ENCODE measurements at regions not wholly inside any gene's neighbourhood (a gene's known extent, or its start where the extent isn't known, plus 50 kb on each side); places are given as distances from the start of the nearest gene placed in this dataset.

DNA sequence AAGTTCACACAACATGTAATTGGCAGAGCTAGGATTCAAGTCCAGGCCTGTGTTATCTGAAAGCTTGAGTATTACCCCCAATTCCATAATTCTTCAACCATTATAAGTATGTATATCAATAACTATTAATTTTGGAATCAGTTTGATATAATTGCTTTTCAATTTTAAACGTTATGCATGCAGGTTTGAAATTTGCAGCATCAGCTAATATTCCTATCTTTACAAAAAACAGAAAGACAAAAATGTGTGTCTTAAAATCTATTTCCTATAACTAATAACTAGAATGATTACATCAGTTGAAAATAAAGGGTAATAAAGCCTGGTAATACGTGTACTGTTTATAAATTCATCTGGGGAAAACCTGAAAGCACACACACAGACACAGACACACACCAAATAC is 543.3 kb upstream of the PKDCC start:
- no peak for DNase-seq

DNA sequence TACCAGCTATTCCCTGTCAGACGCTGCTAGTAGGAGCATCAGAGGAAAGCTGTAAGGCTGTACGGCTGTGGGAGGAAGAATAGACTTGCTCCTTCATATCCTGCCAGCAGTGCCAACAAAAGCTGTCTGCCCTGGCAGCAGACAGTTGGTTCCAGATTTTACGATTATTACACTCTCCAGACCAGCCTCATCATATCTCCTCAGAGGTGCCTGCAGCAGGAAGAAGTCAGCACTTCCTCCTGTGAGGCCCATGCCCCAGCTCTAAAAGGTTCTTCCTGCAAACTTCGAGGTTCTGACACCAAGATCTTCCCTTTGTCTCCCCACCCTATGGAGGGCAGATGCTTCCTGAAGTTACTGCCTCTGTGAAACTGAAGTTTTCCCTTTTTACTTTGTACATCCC is 537.7 kb upstream of the PKDCC start:
- DNase-seq: no peak

DNA sequence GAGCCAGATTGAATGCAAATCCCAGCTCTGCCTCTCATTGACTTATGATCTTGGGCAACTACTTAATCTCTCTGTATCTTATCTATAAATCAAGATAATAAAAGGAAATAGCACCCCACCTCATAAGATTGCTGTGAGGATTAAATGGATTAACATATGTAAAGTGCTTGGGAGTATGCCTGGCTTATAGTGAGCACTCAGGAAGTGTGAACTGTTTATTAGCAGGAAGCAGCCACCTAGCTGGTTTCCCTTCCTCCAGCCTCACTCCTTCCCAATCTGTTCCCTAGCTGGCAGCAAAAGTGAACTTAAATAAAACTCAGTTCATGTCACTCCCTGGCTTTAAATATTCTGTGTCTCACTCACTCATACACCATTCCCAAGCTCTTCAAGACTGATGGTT is 526.6 kb upstream of the PKDCC start:
- no peak for DNase-seq

DNA sequence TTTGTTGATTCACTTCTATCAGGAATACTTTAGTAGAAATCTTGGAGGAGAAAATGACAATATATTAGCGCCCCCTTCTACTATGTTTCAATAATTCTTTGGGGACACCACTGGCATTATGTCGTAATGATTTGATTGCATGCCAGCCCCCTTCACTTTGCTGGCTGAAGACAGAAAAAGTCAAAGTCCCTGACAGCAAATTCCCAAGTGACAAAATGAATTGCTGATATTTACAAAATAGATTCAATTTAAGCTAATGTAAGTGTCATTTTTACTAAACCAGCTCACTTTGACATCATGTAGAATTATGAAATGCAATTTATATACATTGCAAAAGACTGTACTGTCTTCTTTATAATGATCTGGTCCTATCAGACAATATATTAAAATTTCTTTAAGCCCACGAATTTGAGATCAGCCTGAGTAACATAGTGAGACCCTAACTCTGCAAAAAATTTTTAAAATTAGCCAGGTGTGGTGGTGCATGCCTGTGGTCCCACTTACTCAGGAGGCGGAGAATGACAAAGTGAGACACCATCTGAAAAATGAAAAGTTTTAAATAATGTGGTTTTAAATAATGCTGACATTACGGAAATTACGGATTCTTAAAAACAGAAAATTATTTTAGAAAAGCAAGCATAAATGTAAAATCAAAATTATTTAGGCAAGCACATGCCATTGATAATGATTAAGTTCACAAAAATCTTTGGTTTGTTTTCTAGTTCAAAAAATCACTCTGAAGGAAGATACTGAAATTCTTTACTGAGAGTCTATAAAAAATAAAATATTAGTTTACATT is 520.1 kb upstream of the PKDCC start:
- DNase-seq: no peak

DNA sequence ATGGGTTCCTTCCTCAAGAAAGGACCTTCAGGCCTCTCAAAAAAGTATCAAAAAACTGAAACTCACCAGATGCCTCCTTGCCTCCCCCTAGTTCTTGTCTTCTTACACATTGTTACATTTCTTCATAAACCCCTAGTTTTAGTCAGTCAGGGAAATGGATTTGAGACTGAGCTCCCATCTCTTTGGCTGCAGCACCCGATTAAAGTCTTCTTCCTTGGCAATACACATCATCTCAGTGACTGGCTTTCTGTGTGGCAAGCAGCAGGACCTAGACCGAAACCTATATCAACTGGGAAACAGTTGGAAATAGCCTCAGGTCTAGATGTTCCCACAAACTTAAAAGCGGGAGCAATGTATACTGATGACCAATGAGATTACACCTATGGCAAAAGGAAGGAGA is 512.2 kb upstream of the PKDCC start:
- no peak for DNase-seq

DNA sequence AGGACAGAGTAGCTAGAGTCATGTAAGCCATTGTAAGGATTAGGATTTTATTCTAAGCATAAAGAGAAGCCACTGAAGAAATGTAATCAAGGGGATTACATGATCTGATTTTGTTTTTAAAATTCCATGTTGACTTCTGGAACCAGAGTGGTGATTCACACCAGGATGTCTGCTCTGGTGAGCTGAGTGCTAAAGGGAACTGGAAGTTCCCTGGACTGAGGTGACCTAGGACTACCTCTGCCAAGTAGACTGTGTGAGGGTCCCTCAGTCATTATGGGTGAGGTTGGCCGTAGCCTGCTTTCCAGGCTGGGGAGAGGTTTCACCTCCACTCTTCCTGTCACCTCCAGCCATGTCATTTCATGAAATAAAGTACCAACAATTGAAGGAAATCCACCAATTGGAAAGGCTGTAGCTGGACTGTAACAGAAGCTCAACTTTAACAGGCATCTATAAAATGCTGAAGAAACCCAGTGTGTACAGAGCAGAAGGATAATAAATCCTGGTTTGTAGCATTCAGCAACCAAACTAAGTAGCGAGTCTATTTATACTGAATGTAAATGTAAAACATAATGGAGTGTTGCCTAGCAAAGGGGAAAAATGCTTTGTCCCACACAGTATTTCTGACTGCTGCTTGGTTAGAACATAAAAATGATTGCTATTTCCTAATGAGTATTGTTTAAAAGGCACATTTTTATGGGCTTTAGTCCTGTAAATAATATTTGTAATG is 507.4 kb upstream of the PKDCC start:
- no peak for DNase-seq

DNA sequence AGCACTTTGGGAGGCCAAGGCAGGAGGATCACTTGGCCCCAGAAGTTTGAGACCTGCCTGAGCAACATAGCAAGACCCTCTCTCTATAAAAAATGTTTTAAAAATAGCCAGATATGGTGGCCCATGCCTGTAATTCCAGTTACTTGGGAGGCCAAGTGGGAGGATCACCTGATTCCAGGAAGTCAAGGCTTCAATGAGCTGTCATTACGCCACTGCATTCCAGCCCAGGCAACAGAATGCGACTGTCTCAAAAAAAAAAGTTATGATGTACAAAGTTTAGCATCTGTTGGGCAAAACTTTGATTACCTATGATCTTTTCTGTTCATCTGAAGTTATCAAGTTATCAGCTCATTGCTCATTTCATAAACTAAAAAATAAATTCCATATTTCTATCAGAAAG is 504.1 kb upstream of the PKDCC start:
- no peak for DNase-seq

DNA sequence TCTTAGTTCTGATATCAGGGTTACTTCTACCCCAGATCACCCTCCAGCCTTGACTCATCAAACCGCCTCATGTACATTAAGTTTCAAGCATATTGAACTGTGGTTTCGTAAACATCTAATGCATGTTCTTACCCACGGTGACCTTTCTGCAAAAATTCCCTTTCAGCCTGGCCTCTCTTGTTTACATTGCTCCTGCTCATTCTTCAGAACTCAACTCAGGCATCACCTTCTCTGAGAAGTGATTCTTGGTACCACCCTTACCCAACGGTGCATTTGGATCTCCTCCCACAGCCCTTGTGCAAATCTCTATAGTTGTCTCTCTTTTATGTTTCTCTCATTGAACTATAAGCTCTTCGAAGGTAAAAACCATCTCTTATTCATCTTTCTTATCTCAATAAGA is 503.1 kb upstream of the PKDCC start:
- DNase-seq: no peak

DNA sequence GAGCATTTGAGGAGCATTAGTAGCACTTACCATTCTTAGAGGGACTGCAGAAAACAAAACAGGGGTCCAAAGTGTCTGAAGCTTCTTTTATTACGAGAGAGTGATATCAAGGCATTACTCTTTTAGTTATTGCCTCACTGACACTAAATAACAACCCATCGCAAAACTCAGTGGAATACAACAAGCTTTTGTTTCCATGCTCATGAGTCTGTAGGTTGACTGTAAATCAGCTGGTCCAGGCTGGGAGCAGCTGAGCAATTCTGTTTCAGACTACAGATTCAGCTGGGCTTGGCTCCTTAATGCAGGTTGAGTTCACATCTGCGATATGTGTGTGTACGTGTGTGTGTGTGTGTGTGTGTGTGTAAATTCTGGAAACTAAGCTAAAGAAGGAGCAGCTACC is 501.8 kb upstream of the PKDCC start:
- DNase-seq: no peak

DNA sequence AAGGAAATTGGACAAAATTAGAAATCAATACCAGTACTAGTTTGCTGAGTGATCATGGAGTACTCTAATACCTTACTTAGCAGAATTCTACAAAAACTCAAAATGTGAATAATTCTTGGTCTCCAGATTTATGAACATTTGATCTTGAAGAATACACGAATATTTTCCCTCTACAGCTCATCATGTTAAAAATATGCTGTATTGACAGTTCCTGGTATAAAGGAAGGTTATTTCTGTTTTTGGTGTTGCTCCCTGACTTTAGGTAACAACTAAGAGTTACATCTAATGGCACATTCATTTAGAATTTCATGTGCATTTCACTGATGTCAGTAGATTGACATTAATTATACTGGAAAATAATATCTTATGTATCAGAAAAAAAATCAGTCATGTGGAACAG is 479.2 kb upstream of the PKDCC start:
- DNase-seq: no peak

DNA sequence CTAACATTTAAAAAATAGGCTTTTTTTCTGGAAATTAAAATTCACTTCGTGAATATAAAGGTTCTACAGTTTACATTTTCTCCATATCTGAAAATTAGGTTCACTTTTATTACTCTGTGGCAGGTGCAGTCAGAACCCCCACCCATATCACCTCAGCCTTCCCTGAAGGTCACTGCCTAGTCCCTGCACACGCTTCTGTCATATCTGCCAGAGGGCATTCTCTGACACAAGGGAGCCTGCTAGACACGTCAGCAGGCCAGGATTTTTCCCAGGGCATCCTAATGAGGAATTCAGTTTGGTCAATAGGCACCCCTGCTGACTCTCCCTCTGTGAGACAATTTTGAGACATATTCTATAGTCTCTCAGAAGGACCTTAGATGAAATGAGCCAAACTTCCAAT is 475.7 kb upstream of the PKDCC start:
- no peak for DNase-seq

DNA sequence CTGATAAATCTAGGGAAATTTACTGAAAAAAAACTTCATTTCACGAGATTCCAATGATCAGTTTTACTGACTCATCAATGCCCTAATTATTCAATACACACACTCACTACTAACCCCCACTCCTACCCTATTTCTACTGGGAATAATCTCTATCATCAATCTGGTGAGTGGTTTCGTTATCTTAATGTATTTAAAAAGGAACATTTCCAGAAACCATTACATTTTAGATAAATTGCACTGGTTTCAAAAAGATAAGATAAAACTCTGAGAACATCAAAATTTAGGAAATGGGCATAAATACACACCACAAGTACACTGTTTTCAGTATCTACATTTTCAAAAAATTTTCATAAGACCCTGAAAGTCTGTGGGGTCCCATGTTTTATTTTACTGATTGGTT is 471.4 kb upstream of the PKDCC start:
- no peak for DNase-seq

DNA sequence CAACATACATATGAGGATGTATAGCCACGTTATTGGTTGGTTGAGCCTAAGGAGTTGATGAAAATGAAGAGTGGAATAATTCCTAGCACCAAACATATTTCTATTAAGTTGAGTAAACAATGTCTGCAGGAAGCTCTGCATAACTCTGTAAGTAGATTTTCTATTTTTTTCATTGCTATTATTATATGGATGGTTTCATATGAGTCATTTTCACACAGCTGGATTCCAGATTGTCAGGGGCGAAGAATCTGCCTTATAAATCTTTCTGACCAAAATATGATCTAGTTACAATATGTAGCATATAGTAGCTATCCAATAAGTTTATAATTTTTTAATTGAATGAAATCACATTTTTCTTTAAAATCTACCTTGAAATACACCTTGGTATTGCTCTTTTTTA is 468.0 kb upstream of the PKDCC start:
- DNase-seq: no peak

DNA sequence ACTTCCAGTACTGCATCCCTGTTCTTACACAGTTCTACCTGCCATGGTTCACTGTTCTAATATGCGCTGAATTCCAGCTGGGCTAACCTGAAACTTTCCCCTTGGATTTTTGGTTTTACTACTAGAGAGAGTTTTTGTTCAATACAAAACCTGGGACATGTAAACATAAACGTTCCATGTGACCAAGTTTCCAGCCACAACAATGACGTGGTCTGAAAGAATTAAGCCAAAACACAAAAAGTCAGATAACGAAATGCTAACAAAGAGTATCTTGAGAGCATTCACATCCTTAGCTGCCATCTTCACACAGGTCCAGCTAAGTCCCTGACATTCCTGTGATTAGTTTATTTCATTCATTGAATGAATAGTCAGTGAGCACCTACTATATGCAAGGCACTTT is 467.0 kb upstream of the PKDCC start:
- no peak for DNase-seq

DNA sequence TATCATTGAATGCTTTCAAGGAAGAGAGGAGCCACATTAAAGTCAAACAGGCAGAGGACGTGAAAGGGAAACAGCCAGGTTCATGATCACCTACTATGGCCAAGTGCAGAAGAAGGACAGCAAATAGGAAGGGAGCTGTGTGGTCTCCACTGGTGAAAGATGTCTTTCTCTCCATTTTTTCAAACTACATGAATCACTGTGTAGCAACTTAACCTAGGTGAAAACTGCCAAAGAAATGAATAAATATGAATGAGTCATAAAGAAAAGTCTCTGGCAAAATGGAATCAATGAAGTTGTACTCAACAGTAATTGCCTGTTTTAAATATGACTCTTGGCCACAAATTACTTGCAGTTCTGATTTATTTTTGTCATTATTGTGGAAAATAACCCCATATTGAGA is 452.6 kb upstream of the PKDCC start:
- DNase-seq: no peak

DNA sequence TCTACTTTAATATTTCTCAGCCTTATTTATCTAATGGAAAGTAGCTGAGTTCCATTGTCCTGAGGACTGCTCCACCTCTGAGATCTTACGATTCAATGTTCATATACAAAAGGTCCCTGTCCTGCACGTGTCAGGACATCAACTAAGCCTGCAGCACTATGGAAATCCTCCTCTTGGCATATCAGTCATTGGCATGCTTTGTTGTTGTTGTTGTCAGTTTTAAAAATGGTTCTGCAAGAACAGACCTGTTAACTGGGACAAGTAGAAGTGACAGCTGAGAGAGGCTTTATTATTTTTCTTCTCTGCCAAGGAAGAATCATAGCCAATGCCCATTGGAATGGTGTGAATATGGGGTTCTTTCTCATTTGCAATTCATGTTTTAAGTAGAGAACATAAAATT is 450.1 kb upstream of the PKDCC start:
- DNase-seq: no peak

DNA sequence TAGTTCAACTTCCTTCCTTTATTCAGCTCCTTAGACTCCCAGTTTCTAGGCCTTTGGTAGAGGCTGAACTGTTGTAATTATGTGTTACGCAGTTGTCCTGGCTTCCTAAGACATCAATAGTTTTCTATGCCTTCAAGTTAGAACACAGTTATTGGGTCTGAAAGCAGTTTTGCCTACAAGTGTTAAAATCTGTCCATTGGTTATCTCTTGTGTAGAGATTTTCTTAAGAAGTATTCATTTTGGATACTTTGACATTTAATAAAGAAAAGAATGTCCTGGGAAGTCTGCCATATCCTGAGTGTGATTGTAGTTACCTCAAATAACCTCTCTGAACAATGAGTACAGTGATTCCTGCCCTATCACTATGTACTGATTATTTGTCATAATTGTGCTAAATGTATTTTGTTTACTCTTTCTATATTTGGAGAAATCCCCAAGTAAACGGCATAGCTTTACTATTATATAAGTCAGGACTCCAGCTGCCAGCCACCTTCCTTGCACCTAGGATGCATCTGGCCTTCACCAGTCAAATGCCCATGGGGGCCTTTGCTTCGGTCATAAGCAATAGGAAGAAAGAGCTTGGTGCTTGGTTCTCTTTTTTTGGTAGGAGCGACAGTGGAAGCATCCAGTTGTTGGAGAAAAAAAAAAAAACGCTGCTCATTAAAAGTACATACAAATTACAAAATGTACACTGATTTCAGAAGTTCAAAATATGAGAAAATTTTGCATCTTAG is 449.5 kb upstream of the PKDCC start:
- DNase-seq: no peak

DNA sequence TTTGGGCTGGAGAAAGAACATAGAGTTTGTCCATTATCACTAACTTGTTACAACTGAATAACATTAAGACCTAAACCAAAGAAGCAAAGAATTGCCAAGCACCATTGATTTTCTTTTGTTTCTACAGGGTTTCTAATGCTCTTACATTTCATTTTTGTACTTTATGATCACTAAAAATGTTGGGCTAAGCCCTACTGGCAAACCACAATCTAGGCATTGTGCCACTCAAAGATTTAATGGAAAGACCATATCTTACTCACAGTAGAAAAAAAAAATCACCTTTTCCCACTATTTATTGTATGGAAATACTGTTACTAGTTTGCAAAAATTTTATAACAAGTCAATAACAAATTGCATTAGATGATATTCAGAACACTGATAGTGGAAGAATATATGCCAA is 447.4 kb upstream of the PKDCC start:
- no peak for DNase-seq

DNA sequence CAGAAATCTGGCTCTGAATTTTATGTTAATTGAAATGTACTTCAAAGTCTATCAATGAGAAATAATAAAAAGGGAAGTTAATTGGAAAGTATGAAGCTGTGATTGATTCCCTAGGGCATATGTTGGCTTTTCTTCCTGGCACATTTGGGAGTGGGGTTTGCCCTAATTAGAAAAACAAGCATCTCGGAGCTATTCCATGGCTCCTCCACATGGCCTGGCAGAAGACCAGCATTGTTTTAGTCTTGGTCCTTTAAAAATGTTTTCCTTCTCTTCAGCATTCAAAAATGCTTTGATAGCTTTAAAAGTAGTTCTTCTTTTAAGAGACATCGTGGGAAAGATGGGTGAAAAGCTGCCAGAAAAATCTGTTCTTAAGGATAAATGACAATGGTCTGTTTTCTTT is 445.5 kb upstream of the PKDCC start:
- DNase-seq: no peak

DNA sequence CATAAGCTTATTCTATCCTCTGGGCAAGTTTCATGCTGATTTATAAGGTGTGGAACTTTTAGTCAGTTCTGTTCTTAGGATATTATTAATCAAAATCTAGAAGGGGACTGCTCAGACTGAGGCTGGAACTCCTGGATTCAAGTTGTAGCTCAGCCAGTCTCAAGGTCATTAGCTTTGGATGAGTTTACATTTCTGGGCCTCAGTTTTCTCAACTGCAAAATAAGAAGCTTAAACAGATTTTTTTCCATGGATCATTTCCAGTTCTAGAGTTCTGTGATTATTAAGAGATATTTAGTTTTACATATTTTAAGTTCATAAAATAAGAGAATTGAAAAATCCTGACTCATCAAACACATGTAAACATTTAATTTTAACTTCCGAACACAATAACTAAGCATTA is 442.5 kb upstream of the PKDCC start:
- DNase-seq: no peak

DNA sequence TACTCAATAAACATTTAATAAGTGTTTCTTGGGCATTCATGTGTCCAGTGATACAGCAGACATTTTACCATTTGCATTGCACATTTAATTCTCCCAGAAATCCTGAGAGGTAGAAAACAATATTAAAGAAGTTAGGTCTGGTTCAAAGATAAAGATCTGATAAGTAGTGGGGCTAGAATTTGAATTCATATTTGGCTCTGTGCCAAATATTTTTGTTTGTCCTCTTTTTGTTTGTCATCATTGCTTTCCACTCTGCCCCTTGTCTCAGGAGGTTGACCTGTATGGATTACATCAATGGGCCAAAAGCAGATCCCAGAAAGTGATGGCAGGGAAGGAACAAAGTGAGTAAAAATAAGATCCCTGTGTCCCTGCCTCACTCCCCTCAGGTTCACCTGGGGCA is 441.9 kb upstream of the PKDCC start:
- DNase-seq: no peak

DNA sequence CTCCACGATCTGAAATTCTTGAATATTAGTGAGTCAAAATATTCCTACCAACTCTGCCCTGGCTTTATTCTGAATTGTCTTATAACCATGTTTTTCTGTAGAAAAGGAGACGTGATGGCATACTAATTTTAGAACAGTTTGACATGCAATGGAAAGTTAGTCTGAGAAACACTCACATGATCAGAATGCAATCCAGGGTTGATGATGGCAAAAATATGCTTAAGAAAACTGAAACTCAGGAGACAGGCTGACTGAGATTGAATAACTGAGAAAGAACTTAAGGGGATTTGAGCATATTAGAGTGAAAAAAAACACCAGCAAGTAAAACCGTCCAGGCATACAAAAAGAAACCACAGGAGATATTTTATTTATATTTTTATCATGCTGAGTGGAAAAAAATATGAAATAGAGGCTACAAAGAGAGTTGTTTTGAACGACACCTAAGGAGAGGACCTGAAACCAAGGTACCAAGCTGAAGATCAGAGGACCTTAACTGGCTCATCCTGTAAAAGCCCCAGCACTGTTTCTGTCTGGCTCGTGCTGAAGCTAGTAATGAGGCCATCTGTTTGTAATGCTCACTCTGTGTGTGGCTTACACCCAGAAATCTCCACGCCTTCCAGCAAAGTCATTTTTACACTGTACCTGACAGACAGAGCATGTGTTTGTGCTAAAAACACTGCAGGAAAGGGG is 437.2 kb upstream of the PKDCC start:
- no peak for DNase-seq

DNA sequence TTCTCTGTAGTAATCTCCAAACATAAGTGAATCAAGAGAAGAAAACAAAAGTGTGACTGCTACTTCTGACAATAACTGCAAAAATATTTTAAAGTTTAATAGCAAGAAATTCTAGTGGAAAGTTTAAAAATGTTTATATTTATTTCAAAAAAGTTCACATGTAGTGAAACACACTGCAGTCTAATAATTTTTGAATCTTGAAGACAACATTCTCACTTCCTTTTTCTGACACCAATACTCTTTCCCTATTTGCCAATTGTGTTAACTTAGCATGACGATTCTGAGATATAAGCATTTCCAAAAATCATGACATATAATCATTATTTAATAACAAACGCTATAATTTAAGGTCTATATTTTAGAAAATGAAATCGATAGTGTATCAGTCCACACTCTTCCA is 429.1 kb upstream of the PKDCC start:
- no peak for DNase-seq

DNA sequence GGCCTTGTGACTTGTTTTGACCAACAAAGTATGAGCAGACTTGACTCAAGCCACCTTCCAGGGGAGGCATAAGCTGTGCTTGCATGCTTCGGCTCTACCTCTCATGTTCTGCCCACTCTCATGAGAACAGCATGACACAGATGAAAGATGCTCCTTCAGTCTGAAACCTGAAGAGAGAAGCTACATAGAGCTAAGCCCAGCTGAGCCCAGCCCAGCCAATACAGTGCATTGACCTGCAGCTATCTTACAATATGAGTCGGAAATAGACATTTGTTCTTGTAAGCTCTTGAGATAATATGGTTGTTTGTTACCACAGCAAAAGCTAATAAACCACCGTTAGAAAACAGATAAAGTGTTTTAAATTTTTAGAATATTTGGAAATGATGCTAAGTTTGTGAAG is 426.7 kb upstream of the PKDCC start:
- no peak for DNase-seq
